ENCODE measurements at regions not wholly inside any gene's neighbourhood (a gene's known extent, or its start where the extent isn't known, plus 50 kb on each side); places are given as distances from the start of the nearest gene placed in this dataset.

DNA sequence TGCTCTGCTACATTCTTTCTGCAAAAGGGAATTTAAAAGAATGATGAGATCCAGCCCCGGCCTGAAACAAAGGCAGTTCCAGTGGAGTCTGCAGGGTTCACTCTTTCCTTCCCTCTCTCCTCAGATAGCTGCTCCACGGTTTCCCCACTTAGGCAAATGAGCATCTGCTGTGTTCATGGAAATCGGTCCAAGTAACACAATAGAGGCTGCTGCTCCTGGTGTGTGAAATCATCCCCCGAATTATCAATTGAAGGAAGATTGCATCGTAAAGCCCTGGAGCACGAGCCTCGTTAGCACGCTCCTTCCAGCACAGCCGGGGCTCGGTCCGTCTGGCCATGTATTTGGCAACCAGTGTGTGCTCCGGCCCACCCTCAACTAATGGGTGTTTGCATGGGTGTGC, 108.3 kb upstream of the DPP6 start:
- TF ChIP-seq CTCF (conservative IDR thresholded peaks at IDR 0.05; ENCODE audit: low read depth, low read length) (no peak), EZH2 (IDR thresholded peaks at IDR 0.05; ENCODE audit: borderline replicate concordance, low read depth, low read length, poor library complexity, severe bottlenecking) (no peak)

All from A673 (cell line).